CD4-positive, alpha-beta T cell (primary cell): ENCODE measurements at regions not wholly inside any gene's neighbourhood (a gene's known extent, or its start where the extent isn't known, plus 50 kb on each side); places are given as distances from the start of the nearest gene placed in this dataset.

Experiments
- ATAC-seq: fragments of 200-7000 bp; cut with Tn5 transposase; one replicate; pipeline ENCODE4 v1.10.0; 2022; ENCODE audit warnings: mild to moderate bottlenecking; ENCODE audit not compliant: poor library complexity
- CTCF ChIA-PET: fragments of 350-600 bp; sonication (Branson Sonifier 250); formaldehyde crosslinking; loops from one replicate; lab custom pipeline; 2021; ENCODE audit warnings: antibody characterized with exemption, inconsistent platforms; lab: Charles Lee
- POLR2A ChIA-PET: fragments of 350-600 bp; sonication (Branson Sonifier 250); formaldehyde crosslinking; loops from one replicate; lab custom pipeline; 2021; ENCODE audit warnings: antibody characterized with exemption, inconsistent platforms; lab: Charles Lee
- DNase-seq, 14 experiments: peaks; one replicate each; pipeline ENCODE4 v3.0.0-alpha.2; 2013 to 2020; ENCODE audit warnings: mixed read lengths in 2 of 14
- H3K27ac ChIP-seq, 2 donors: one replicate each; pipeline versions ENCODE4 v1.5.1 to v1.7.0; 2013; ENCODE audit warnings: low read length in 2 of 2, low read depth in 1 of 2, mild to moderate bottlenecking in 1 of 2
- H3K27me3 ChIP-seq, 2 experiments: 1 replicate in 1 of 2; 2 replicates in 1 of 2; pipeline versions ENCODE4 v1.6.1 to v1.7.0; 2013; ENCODE audit warnings: low read length in 2 of 2, control low read depth in 1 of 2, mild to moderate bottlenecking in 1 of 2, moderate library complexity in 1 of 2; ENCODE audit not compliant: insufficient read depth in 2 of 2, control insufficient read depth in 1 of 2
- H3K36me3 ChIP-seq: one replicate; pipeline ENCODE4 v1.6.1; 2013; ENCODE audit warnings: low read length, control low read depth; ENCODE audit not compliant: insufficient read depth
- H3K4me1 ChIP-seq: one replicate; pipeline ENCODE4 v1.6.1; 2013; ENCODE audit warnings: low read length, control low read depth; ENCODE audit not compliant: insufficient read depth
- H3K4me3 ChIP-seq: one replicate; pipeline ENCODE4 v1.5.1; 2013; ENCODE audit warnings: mild to moderate bottlenecking, low read length, moderate library complexity
- H3K9me3 ChIP-seq, 2 experiments: 1 replicate in 1 of 2; 2 replicates in 1 of 2; pipeline versions ENCODE4 v1.6.1 to v1.7.0; 2013; ENCODE audit warnings: low read length in 2 of 2, mild to moderate bottlenecking in 2 of 2, control low read depth in 1 of 2, moderate library complexity in 1 of 2; ENCODE audit not compliant: control insufficient read depth in 1 of 2, insufficient read depth in 1 of 2
- H3K27ac Mint-ChIP-seq: one replicate; pipeline ENCODE4 v1.8.0; 2020; ENCODE audit warnings: mixed read lengths
- H3K27me3 Mint-ChIP-seq: one replicate; pipeline ENCODE4 v1.8.0; 2021; ENCODE audit warnings: mixed read lengths
- H3K36me3 Mint-ChIP-seq: one replicate; pipeline ENCODE4 v1.8.0; 2021; ENCODE audit warnings: low read depth, mixed read lengths
- H3K4me1 Mint-ChIP-seq: one replicate; pipeline ENCODE4 v1.8.0; 2021; ENCODE audit warnings: low read depth, mixed read lengths
- H3K4me3 Mint-ChIP-seq: one replicate; pipeline ENCODE4 v1.8.0; 2020; ENCODE audit warnings: mild to moderate bottlenecking, mixed read lengths
- H3K9me3 Mint-ChIP-seq: one replicate; pipeline ENCODE4 v1.8.0; 2020; ENCODE audit warnings: mixed read lengths
- intact Hi-C, 2 experiments: fragments of 100-400 bp; cut with DNase I in 1 of 2; cut with micrococcal nuclease in 1 of 2; formaldehyde crosslinking; loops; one replicate each; pipeline versions ENCODE4 v1.15.1 to v1.9.0; 2023 to 2025; cut with DNase I, micrococcal nuclease
- TF ChIP-seq, protein P1 (sequence below): fragments of 200-600 bp; IDR thresholded peaks from one replicate; pipeline ENCODE4 v1.8.0; 2022; ENCODE audit warnings: antibody characterized with exemption, mild to moderate bottlenecking

DNA sequence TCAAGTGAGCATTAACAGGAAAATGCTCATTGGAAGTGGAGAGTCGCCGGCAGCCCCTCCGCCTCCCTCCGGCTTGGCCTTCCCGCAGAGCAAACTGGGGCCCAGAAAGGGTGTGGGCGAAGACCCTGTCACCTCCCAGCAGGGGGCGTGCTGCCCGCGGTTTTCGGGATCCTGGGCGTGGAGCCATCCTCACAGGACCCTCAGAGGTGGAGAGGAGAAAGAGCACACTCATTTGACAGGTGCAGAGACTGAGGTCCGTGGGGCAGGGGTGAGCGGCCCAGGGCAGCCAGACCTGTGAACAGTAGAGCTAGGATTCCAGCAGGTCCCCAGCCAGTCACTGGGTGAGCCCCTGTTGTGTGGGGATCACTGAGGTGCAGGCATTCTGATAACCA is 1002.9 kb downstream of the KCNJ18 start:
- H3K4me1 Mint-ChIP-seq, result no peaks in the 10 kb centered on the region
- Histone ChIP-seq H3K36me3 (no peaks in the 10 kb centered on the region), H3K27me3 (no peaks in the 10 kb centered on the region), H3K27ac (no peak overlapping the region), H3K9me3 (peaks cover 13 to 32% of the 10 kb centered on the region in 2 experiments), H3K4me3 (no peak overlapping the region), H3K4me1 (no peaks in the 10 kb centered on the region)
- peaks cover 30% of the 10 kb centered on the region for H3K9me3 Mint-ChIP-seq
- H3K4me3 Mint-ChIP-seq, result no peak overlapping the region
- no peak for DNase-seq
- POLR2A ChIA-PET, result no interaction called here
- H3K27ac Mint-ChIP-seq, result no peak overlapping the region
- ATAC-seq, result no peak
- CTCF ChIA-PET, result no interaction called here
- H3K36me3 Mint-ChIP-seq, result peaks cover 3% of the 10 kb centered on the region
- intact Hi-C loops, result no loop called here
- H3K27me3 Mint-ChIP-seq, result no peaks in the 10 kb centered on the region
- TF ChIP-seq, protein P1, sequence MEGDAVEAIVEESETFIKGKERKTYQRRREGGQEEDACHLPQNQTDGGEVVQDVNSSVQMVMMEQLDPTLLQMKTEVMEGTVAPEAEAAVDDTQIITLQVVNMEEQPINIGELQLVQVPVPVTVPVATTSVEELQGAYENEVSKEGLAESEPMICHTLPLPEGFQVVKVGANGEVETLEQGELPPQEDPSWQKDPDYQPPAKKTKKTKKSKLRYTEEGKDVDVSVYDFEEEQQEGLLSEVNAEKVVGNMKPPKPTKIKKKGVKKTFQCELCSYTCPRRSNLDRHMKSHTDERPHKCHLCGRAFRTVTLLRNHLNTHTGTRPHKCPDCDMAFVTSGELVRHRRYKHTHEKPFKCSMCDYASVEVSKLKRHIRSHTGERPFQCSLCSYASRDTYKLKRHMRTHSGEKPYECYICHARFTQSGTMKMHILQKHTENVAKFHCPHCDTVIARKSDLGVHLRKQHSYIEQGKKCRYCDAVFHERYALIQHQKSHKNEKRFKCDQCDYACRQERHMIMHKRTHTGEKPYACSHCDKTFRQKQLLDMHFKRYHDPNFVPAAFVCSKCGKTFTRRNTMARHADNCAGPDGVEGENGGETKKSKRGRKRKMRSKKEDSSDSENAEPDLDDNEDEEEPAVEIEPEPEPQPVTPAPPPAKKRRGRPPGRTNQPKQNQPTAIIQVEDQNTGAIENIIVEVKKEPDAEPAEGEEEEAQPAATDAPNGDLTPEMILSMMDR, result no peak

GRCh38 chr17:22703204-22703603 is 1010.9 kb downstream of the KCNJ18 start:
- POLR2A ChIA-PET, result no interaction called here
- Mint-ChIP-seq H3K9me3 (peaks cover 23% of the 10 kb centered on the region), H3K27me3 (no peaks in the 10 kb centered on the region), H3K36me3 (no peaks in the 10 kb centered on the region), H3K4me3 (no peak overlapping the region), H3K4me1 (no peaks in the 10 kb centered on the region), H3K27ac (no peak overlapping the region)
- H3K27me3 ChIP-seq, result no peaks in the 10 kb centered on the region
- TF ChIP-seq, protein P1, result no peak
- CTCF ChIA-PET, result no interaction called here
- H3K4me1 ChIP-seq, result no peaks in the 10 kb centered on the region
- peaks cover 12 to 25% of the 10 kb centered on the region in 2 experiments for H3K9me3 ChIP-seq
- H3K4me3 ChIP-seq, result no peak overlapping the region
- ATAC-seq (no peak), DNase-seq (no peak)
- no peaks in the 10 kb centered on the region for H3K36me3 ChIP-seq
- intact Hi-C loops, result no loop called here
- no peak overlapping the region for H3K27ac ChIP-seq

GRCh38 chr17:22703786-22704441 is 1011.6 kb downstream of the KCNJ18 start:
- Mint-ChIP-seq H3K27ac (no peak overlapping the region), H3K4me1 (no peaks in the 10 kb centered on the region), H3K36me3 (no peaks in the 10 kb centered on the region), H3K9me3 (peaks cover 18% of the 10 kb centered on the region), H3K4me3 (no peak overlapping the region), H3K27me3 (no peaks in the 10 kb centered on the region)
- peaks cover 7 to 29% of the 10 kb centered on the region in 2 experiments for H3K9me3 ChIP-seq
- intact Hi-C loops, result no loop called here
- H3K27me3 ChIP-seq, result no peaks in the 10 kb centered on the region
- CTCF ChIA-PET, result no interaction called here
- no peak for DNase-seq
- no peak overlapping the region for H3K27ac ChIP-seq
- no peaks in the 10 kb centered on the region for H3K36me3 ChIP-seq
- POLR2A ChIA-PET, result no interaction called here
- H3K4me3 ChIP-seq, result no peak overlapping the region
- TF ChIP-seq, protein P1, result no peak
- ATAC-seq, result no peak
- H3K4me1 ChIP-seq, result no peaks in the 10 kb centered on the region
